ENCODE measurements at regions not wholly inside any gene's neighbourhood (a gene's known extent, or its start where the extent isn't known, plus 50 kb on each side); places are given as distances from the start of the nearest gene placed in this dataset.

DNA sequence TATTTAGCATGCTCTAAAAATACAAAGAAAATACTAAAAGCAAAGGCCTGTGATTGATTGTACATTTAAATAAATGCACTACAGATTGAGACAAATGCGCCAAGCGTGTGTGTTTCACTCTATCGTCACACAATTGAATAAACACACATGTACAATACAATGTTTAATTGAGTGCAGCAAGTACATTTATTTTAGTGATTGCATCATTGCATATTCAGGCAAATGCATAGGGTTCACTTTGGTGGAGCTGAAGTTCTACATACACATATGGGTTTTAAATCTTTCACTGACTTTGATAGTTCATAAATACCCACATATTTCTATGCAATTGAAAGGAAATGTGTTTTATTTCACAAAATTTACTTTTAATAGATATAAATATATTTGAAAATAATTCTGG, 750.6 kb upstream of the MMS22L start:
- no peak for ATAC-seq
- TF ChIP-seq, protein P1, sequence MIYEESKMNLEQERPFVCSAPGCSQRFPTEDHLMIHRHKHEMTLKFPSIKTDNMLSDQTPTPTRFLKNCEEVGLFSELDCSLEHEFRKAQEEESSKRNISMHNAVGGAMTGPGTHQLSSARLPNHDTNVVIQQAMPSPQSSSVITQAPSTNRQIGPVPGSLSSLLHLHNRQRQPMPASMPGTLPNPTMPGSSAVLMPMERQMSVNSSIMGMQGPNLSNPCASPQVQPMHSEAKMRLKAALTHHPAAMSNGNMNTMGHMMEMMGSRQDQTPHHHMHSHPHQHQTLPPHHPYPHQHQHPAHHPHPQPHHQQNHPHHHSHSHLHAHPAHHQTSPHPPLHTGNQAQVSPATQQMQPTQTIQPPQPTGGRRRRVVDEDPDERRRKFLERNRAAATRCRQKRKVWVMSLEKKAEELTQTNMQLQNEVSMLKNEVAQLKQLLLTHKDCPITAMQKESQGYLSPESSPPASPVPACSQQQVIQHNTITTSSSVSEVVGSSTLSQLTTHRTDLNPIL (CRISPR knock-in tag; IDR thresholded peaks at IDR 0.05; ENCODE audit: low read depth), result no peak
- TF ChIP-seq CSDC2 (CRISPR knock-in tag; IDR thresholded peaks at IDR 0.05) (no peak), OSR1 (CRISPR knock-in tag; IDR thresholded peaks at IDR 0.05) (no peak), PATZ1 (CRISPR knock-in tag; IDR thresholded peaks at IDR 0.05; ENCODE audit: borderline replicate concordance) (no peak), ZNF70 (CRISPR knock-in tag; IDR thresholded peaks at IDR 0.05) (no peak), TCF4 (CRISPR knock-in tag; IDR thresholded peaks at IDR 0.05; ENCODE audit: borderline replicate concordance) (no peak), SNAI2 (CRISPR knock-in tag; IDR thresholded peaks at IDR 0.05) (no peak), ISL1 (CRISPR knock-in tag; IDR thresholded peaks at IDR 0.05) (no peak), TOX (CRISPR knock-in tag; IDR thresholded peaks at IDR 0.05; ENCODE audit: borderline replicate concordance) (no peak), ESRRG (CRISPR knock-in tag; IDR thresholded peaks at IDR 0.05) (no peak), ZNF565 (CRISPR knock-in tag; conservative IDR thresholded peaks at IDR 0.05; ENCODE audit: low read depth) (no peak), ZFP30 (CRISPR knock-in tag; IDR thresholded peaks at IDR 0.05) (no peak), ZFP3 (CRISPR knock-in tag; IDR thresholded peaks at IDR 0.05) (no peak), PPARA (CRISPR knock-in tag; IDR thresholded peaks at IDR 0.05; ENCODE audit: borderline replicate concordance) (no peak), ARNTL (CRISPR knock-in tag; IDR thresholded peaks at IDR 0.05; ENCODE audit: borderline replicate concordance, low read depth) (no peak), ZNF8 (CRISPR knock-in tag; IDR thresholded peaks at IDR 0.05) (no peak), RARB (CRISPR knock-in tag; IDR thresholded peaks at IDR 0.05) (no peak), GLIS3 (CRISPR knock-in tag; IDR thresholded peaks at IDR 0.05) (no peak), BACH2 (CRISPR knock-in tag; IDR thresholded peaks at IDR 0.05; ENCODE audit: borderline replicate concordance) (no peak)
- TF ChIP-seq, protein P2, sequence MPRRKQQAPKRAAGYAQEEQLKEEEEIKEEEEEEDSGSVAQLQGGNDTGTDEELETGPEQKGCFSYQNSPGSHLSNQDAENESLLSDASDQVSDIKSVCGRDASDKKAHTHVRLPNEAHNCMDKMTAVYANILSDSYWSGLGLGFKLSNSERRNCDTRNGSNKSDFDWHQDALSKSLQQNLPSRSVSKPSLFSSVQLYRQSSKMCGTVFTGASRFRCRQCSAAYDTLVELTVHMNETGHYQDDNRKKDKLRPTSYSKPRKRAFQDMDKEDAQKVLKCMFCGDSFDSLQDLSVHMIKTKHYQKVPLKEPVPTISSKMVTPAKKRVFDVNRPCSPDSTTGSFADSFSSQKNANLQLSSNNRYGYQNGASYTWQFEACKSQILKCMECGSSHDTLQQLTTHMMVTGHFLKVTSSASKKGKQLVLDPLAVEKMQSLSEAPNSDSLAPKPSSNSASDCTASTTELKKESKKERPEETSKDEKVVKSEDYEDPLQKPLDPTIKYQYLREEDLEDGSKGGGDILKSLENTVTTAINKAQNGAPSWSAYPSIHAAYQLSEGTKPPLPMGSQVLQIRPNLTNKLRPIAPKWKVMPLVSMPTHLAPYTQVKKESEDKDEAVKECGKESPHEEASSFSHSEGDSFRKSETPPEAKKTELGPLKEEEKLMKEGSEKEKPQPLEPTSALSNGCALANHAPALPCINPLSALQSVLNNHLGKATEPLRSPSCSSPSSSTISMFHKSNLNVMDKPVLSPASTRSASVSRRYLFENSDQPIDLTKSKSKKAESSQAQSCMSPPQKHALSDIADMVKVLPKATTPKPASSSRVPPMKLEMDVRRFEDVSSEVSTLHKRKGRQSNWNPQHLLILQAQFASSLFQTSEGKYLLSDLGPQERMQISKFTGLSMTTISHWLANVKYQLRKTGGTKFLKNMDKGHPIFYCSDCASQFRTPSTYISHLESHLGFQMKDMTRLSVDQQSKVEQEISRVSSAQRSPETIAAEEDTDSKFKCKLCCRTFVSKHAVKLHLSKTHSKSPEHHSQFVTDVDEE (CRISPR knock-in tag; IDR thresholded peaks at IDR 0.05), result no peak

DNA sequence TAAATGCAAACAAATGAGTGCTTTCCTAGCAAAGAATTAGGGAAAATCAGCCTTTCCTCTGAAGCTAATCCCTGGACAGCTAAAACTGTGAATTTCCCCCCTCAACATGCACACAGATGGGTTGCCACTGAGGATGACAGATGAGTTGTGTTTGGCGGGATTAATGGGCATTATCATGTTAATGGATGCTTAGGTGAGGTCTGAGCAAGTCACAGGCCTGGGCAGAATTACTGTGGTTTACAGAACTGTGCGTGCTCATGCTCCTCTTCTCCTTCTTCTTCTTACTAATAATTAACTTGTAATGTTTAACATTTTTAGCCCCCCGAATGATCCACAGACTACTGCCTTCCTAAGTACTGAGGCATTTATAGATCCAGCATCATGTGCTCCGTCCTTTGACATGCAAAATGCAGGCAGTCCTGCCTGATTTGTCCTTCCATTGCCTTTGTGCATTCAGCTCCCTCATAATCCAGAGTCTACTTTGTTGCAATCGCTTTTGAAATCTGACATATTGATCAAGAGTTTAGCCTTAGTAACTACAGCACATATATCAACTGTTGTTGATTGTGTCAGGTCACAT, 753.4 kb upstream of the MMS22L start:
- ATAC-seq, result no peak
- TF ChIP-seq ZNF70 (CRISPR knock-in tag; IDR thresholded peaks at IDR 0.05), result no peak
- no peak for TF ChIP-seq ZNF8 (CRISPR knock-in tag; IDR thresholded peaks at IDR 0.05)
- no peak for TF ChIP-seq CSDC2 (CRISPR knock-in tag; IDR thresholded peaks at IDR 0.05)
- no peak for TF ChIP-seq ZNF565 (CRISPR knock-in tag; conservative IDR thresholded peaks at IDR 0.05; ENCODE audit: low read depth)
- TF ChIP-seq, protein P2 (CRISPR knock-in tag; IDR thresholded peaks at IDR 0.05), result no peak
- TF ChIP-seq ESRRG (CRISPR knock-in tag; IDR thresholded peaks at IDR 0.05), result no peak
- TF ChIP-seq GLIS3 (CRISPR knock-in tag; IDR thresholded peaks at IDR 0.05), result no peak
- TF ChIP-seq ARNTL (CRISPR knock-in tag; IDR thresholded peaks at IDR 0.05; ENCODE audit: borderline replicate concordance, low read depth), result no peak
- no peak for TF ChIP-seq POU6F1 (CRISPR knock-in tag; IDR thresholded peaks at IDR 0.05; ENCODE audit: borderline replicate concordance, low read depth)
- no peak for TF ChIP-seq OSR1 (CRISPR knock-in tag; IDR thresholded peaks at IDR 0.05)
- no peak for TF ChIP-seq ISL1 (CRISPR knock-in tag; IDR thresholded peaks at IDR 0.05)
- TF ChIP-seq ZFP30 (CRISPR knock-in tag; IDR thresholded peaks at IDR 0.05), result no peak
- TF ChIP-seq, protein P1 (CRISPR knock-in tag; IDR thresholded peaks at IDR 0.05; ENCODE audit: low read depth), result no peak
- no peak for TF ChIP-seq TOX (CRISPR knock-in tag; IDR thresholded peaks at IDR 0.05; ENCODE audit: borderline replicate concordance)
- TF ChIP-seq TCF4 (CRISPR knock-in tag; IDR thresholded peaks at IDR 0.05; ENCODE audit: borderline replicate concordance), result no peak
- no peak for TF ChIP-seq ZC3H10 (CRISPR knock-in tag; IDR thresholded peaks at IDR 0.05)
- no peak for TF ChIP-seq SNAI2 (CRISPR knock-in tag; IDR thresholded peaks at IDR 0.05)
- no peak for TF ChIP-seq BACH2 (CRISPR knock-in tag; IDR thresholded peaks at IDR 0.05; ENCODE audit: borderline replicate concordance)

Data from SK-N-SH treated with all-trans-retinoic acid at 6 μM for 48 hours (cell line).